HepG2 (cell line): ENCODE measurements at regions not wholly inside any gene's neighbourhood (a gene's known extent, or its start where the extent isn't known, plus 50 kb on each side); places are given as distances from the start of the nearest gene placed in this dataset.

Experiments used
- EP300 ChIP-seq, 3 experiments: sonication (generic) in 1 of 3; formaldehyde crosslinking in 1 of 3; IDR thresholded peaks; 2 replicates each; pipeline versions ENCODE4 v1.5.1 to v1.6.1; 2011 to 2020; ENCODE audit warnings: low read depth in 2 of 3, low read length in 2 of 3, borderline replicate concordance in 1 of 3, improper control_type of control experiment in 1 of 3, mild to moderate bottlenecking in 1 of 3, missing genetic modification reagents in 1 of 3, moderate library complexity in 1 of 3
- HNRNPUL1 ChIP-seq: fragments of 200-400 bp; formaldehyde crosslinking; IDR thresholded peaks from 2 replicates; pipeline ENCODE4 v1.6.1; 2017; ENCODE audit warnings: low read depth, mild to moderate bottlenecking, low read length, moderate library complexity
- ZNF234 ChIP-seq: sonication (generic); formaldehyde crosslinking; conservative IDR thresholded peaks from 2 replicates; pipeline ENCODE4 v1.5.1; 2020; ENCODE audit warnings: mild to moderate bottlenecking, missing genetic modification reagents
- ZNF629 ChIP-seq: sonication (generic); formaldehyde crosslinking; conservative IDR thresholded peaks from 2 replicates; pipeline ENCODE4 v1.5.0; 2020; ENCODE audit warnings: missing genetic modification reagents

- TF ChIP-seq ZNF234 (CRISPR knock-in tag) (no peak), HNRNPUL1 (no peak), ZNF629 (CRISPR knock-in tag) (no peak), EP300 (IDR thresholded peaks at IDR 0.05; ENCODE audit: low read depth in 2 of 2, low read length in 2 of 2) (no peak), EP300 (CRISPR knock-in tag; IDR thresholded peaks at IDR 0.05; ENCODE audit: borderline replicate concordance) (no peak)
Measured at GRCh38 chr6:112680091-112680490, 333.0 kb downstream of the RFPL4B start.
